GM10248 (cell line): ENCODE measurements at regions not wholly inside any gene's neighbourhood (a gene's known extent, or its start where the extent isn't known, plus 50 kb on each side); places are given as distances from the start of the nearest gene placed in this dataset.
A peak's percentile ranks its signal among the peaks of the same experiment; 100 is the strongest.
"Not testable (repeated sequence)": the region's sequence is repeated elsewhere in the genome, so short reads cannot be mapped to it uniquely, and the experiment has no call there.

Source experiments
- CTCF ChIA-PET: fragments of 300-600 bp; sonication (Branson Sonifier 250); formaldehyde crosslinking; extraction: SDS; loops from one replicate; lab custom pipeline; 2021; ENCODE audit warnings: antibody characterized with exemption; lab: Yijun Ruan, JAX
- POLR2A ChIA-PET: fragments of 350-650 bp; sonication (Branson Sonifier 250); formaldehyde crosslinking; extraction: SDS; loops from one replicate; lab custom pipeline; 2020; ENCODE audit warnings: antibody characterized with exemption; lab: Yijun Ruan, JAX
- DNase-seq: peaks from one replicate; pipeline ENCODE4 v3.0.0; 2012; ENCODE audit errors: extremely low spot score
- CTCF ChIP-seq: IDR thresholded peaks from 2 replicates; pipeline ENCODE4 v1.5.1; 2012; ENCODE audit warnings: mild to moderate bottlenecking, low read depth; ENCODE audit errors: extremely low read depth, missing control alignments, control extremely low read depth

GRCh38 chr17:46460129-46460528 lies 52.1 kb upstream of the LRRC37A2 start:
- POLR2A ChIA-PET, DNase-seq, CTCF ChIA-PET: not testable (repeated sequence)

- DNase-seq, POLR2A ChIA-PET, CTCF ChIA-PET: not testable (repeated sequence)
Observed at GRCh38 chr17:46455069-46455468, 57.2 kb upstream of the LRRC37A2 start.

- DNase-seq, POLR2A ChIA-PET, CTCF ChIA-PET: not testable (repeated sequence)
Observed at GRCh38 chr17:46454572-46454971, 57.7 kb upstream of the LRRC37A2 start.

- DNase-seq, POLR2A ChIA-PET, CTCF ChIA-PET: not testable (repeated sequence)
Observed at GRCh38 chr17:46453077-46453476, 59.2 kb upstream of the LRRC37A2 start.

GRCh38 chr17:46445849-46446248 lies 66.4 kb upstream of the LRRC37A2 start:
- CTCF ChIA-PET, POLR2A ChIA-PET, DNase-seq: not testable (repeated sequence)

GRCh38 chr17:46445411-46445810 lies 66.9 kb upstream of the LRRC37A2 start:
- CTCF ChIA-PET, DNase-seq, POLR2A ChIA-PET: not testable (repeated sequence)

- DNase-seq, CTCF ChIA-PET, POLR2A ChIA-PET: not testable (repeated sequence)
Observed at GRCh38 chr17:46442153-46442552, 70.1 kb upstream of the LRRC37A2 start.

GRCh38 chr17:46440665-46441064 lies 71.6 kb upstream of the LRRC37A2 start:
- DNase-seq, POLR2A ChIA-PET, CTCF ChIA-PET: not testable (repeated sequence)

- CTCF ChIA-PET, DNase-seq, POLR2A ChIA-PET: not testable (repeated sequence)
Observed at GRCh38 chr17:46434450-46435062, 73.0 kb upstream of the ARL17B start.

GRCh38 chr17:46430300-46430699 lies 68.7 kb upstream of the ARL17B start:
- CTCF ChIA-PET, POLR2A ChIA-PET, DNase-seq: not testable (repeated sequence)

- POLR2A ChIA-PET, CTCF ChIA-PET, DNase-seq: not testable (repeated sequence)
Observed at GRCh38 chr17:46429675-46430074, 68.1 kb upstream of the ARL17B start.

- POLR2A ChIA-PET, DNase-seq, CTCF ChIA-PET: not testable (repeated sequence)
- TF ChIP-seq CTCF = peak; percentile 1
Observed at GRCh38 chr17:46424187-46424884, 62.8 kb upstream of the ARL17B start.

- POLR2A ChIA-PET, DNase-seq, CTCF ChIA-PET: not testable (repeated sequence)
Observed at GRCh38 chr17:46417907-46418306, 56.3 kb upstream of the ARL17B start.

- POLR2A ChIA-PET, DNase-seq, CTCF ChIA-PET: not testable (repeated sequence)
Observed at GRCh38 chr17:46417261-46417660, 55.7 kb upstream of the ARL17B start.

GRCh38 chr17:46414559-46414958 lies 53.0 kb upstream of the ARL17B start:
- CTCF ChIA-PET, DNase-seq: not testable (repeated sequence)

GRCh38 chr17:46412156-46412555 lies 50.6 kb upstream of the ARL17B start:
- CTCF ChIA-PET, POLR2A ChIA-PET, DNase-seq: not testable (repeated sequence)

More at GRCh38 chr17:46414559-46414958, 53.0 kb upstream of the ARL17B start:
- POLR2A ChIA-PET = not testable (repeated sequence)

- CTCF ChIA-PET, POLR2A ChIA-PET, DNase-seq: not testable (repeated sequence)
Observed at GRCh38 chr17:46411172-46411852, 49.7 kb upstream of the ARL17B start.
